Loucy (cell line): ENCODE measurements at regions not wholly inside any gene's neighbourhood (a gene's known extent, or its start where the extent isn't known, plus 50 kb on each side); places are given as distances from the start of the nearest gene placed in this dataset.
"Not testable (repeated sequence)": the region's sequence is repeated elsewhere in the genome, so short reads cannot be mapped to it uniquely, and the experiment has no call there.

Experiments
- H2AFZ ChIP-seq: fragments of 200-600 bp; sonication (generic); 2 replicates; pipeline ENCODE4 v1.6.0; 2016; ENCODE audit warnings: antibody characterized with exemption, mild to moderate bottlenecking, low read length, moderate library complexity
- H3F3A ChIP-seq: fragments of 200-600 bp; 2 replicates; pipeline ENCODE4 v1.6.0; 2016; ENCODE audit warnings: antibody characterized with exemption, low read depth, mild to moderate bottlenecking
- H3K27me3 ChIP-seq: fragments of 200-600 bp; sonication (generic); 2 replicates; pipeline ENCODE4 v1.6.1; 2014; ENCODE audit warnings: low read length, mild to moderate bottlenecking; ENCODE audit not compliant: insufficient read depth, poor library complexity, severe bottlenecking
- H3K36me3 ChIP-seq: fragments of 200-600 bp; sonication (generic); 2 replicates; pipeline ENCODE4 v1.6.1; 2016; ENCODE audit warnings: low read length; ENCODE audit not compliant: insufficient read depth
- H3K4me1 ChIP-seq: fragments of 200-600 bp; sonication (generic); 2 replicates; pipeline ENCODE4 v1.5.1; 2014; ENCODE audit warnings: low read length, mild to moderate bottlenecking; ENCODE audit not compliant: insufficient read depth, poor library complexity, severe bottlenecking
- H3K4me2 ChIP-seq: fragments of 200-600 bp; sonication (generic); 2 replicates; pipeline ENCODE4 v1.6.0; 2014; ENCODE audit warnings: antibody characterized with exemption, low read length, low read depth, mild to moderate bottlenecking; ENCODE audit not compliant: poor library complexity, severe bottlenecking
- H3K4me3 ChIP-seq: fragments of 200-600 bp; sonication (generic); 2 replicates; pipeline ENCODE4 v1.5.1; 2014; ENCODE audit warnings: low read length, mild to moderate bottlenecking, mixed read lengths; ENCODE audit not compliant: poor library complexity, severe bottlenecking
- H3K79me2 ChIP-seq: fragments of 200-600 bp; sonication (generic); 2 replicates; pipeline ENCODE4 v1.6.1; 2014; ENCODE audit warnings: low read length; ENCODE audit not compliant: insufficient read depth
- H3K9ac ChIP-seq: fragments of 200-600 bp; sonication (generic); 2 replicates; pipeline ENCODE4 v1.6.0; 2014; ENCODE audit warnings: mild to moderate bottlenecking, low read depth, low read length, moderate library complexity; ENCODE audit not compliant: poor library complexity, severe bottlenecking
- H3K9me2 ChIP-seq: fragments of 200-600 bp; sonication (generic); replicated peaks from 2 replicates; pipeline ENCODE4 v1.6.1; 2016; ENCODE audit warnings: low read depth, low read length, mixed read lengths
- H3K9me3 ChIP-seq: fragments of 200-600 bp; sonication (generic); 2 replicates; pipeline ENCODE4 v1.6.1; 2014; ENCODE audit warnings: mild to moderate bottlenecking, antibody characterized with exemption, low read length, low read depth; ENCODE audit not compliant: insufficient read depth
- H4K20me1 ChIP-seq: fragments of 200-600 bp; sonication (generic); 2 replicates; pipeline ENCODE4 v1.6.0; 2014; ENCODE audit warnings: antibody characterized with exemption, low read length, mild to moderate bottlenecking; ENCODE audit not compliant: insufficient read depth, poor library complexity, severe bottlenecking
- CTCF ChIP-seq: fragments of 200-600 bp; sonication (generic); conservative IDR thresholded peaks from 2 replicates; pipeline ENCODE4 v1.5.1; 2014; ENCODE audit warnings: mild to moderate bottlenecking, antibody characterized with exemption, low read length

GRCh38 chr9:66206617-66207016 lies 469.7 kb downstream of the FOXD4L4 start:
- not testable (repeated sequence) for H3K9ac ChIP-seq, H3K4me1 ChIP-seq, H3K4me2 ChIP-seq, H3K9me2 ChIP-seq, H2AFZ ChIP-seq, H3K36me3 ChIP-seq, H3K4me3 ChIP-seq, H3K79me2 ChIP-seq, H4K20me1 ChIP-seq, H3K27me3 ChIP-seq, H3K9me3 ChIP-seq, H3F3A ChIP-seq

GRCh38 chr9:66207914-66208313 lies 471.0 kb downstream of the FOXD4L4 start:
- H3K4me2 ChIP-seq, H3K27me3 ChIP-seq, H3K9me2 ChIP-seq, H3K79me2 ChIP-seq, H3K36me3 ChIP-seq, H2AFZ ChIP-seq, H3K9ac ChIP-seq, H3K4me1 ChIP-seq, H3K4me3 ChIP-seq, H3F3A ChIP-seq, H3K9me3 ChIP-seq, H4K20me1 ChIP-seq: not testable (repeated sequence)

- H3K4me1 ChIP-seq, H3K9me3 ChIP-seq, H2AFZ ChIP-seq, H3K4me2 ChIP-seq, H3K36me3 ChIP-seq, H3F3A ChIP-seq, H4K20me1 ChIP-seq, H3K9me2 ChIP-seq, H3K4me3 ChIP-seq, H3K27me3 ChIP-seq, H3K79me2 ChIP-seq, H3K9ac ChIP-seq: not testable (repeated sequence)
- peak; percentile 19; the same call in 1 of the 2 replicates for TF ChIP-seq CTCF
Observed at GRCh38 chr9:66244763-66245162, 507.8 kb downstream of the FOXD4L4 start.

- H3K4me2 ChIP-seq, H4K20me1 ChIP-seq, H3K9me2 ChIP-seq, H3K36me3 ChIP-seq, H3K9me3 ChIP-seq, H3F3A ChIP-seq, H3K79me2 ChIP-seq, H3K4me3 ChIP-seq, H3K4me1 ChIP-seq, H2AFZ ChIP-seq, H3K9ac ChIP-seq, H3K27me3 ChIP-seq: not testable (repeated sequence)
Observed at GRCh38 chr9:66245481-66245880, 508.5 kb downstream of the FOXD4L4 start.

- H3K9me3 ChIP-seq, H3K36me3 ChIP-seq, H3K4me1 ChIP-seq, H4K20me1 ChIP-seq, H3K27me3 ChIP-seq, H3K9me2 ChIP-seq, H3K4me2 ChIP-seq, H3K79me2 ChIP-seq, H3K9ac ChIP-seq, H2AFZ ChIP-seq, H3F3A ChIP-seq, H3K4me3 ChIP-seq: not testable (repeated sequence)
Observed at GRCh38 chr9:66257581-66257980, 520.6 kb downstream of the FOXD4L4 start.

GRCh38 chr9:66261576-66261975 lies 524.6 kb downstream of the FOXD4L4 start:
- H3K27me3 ChIP-seq, H4K20me1 ChIP-seq, H3K9me3 ChIP-seq, H3K4me1 ChIP-seq, H3K36me3 ChIP-seq, H2AFZ ChIP-seq, H3F3A ChIP-seq, H3K4me2 ChIP-seq, H3K9me2 ChIP-seq, H3K79me2 ChIP-seq, H3K4me3 ChIP-seq, H3K9ac ChIP-seq: not testable (repeated sequence)

GRCh38 chr9:66263621-66264020 lies 526.7 kb downstream of the FOXD4L4 start:
- H4K20me1 ChIP-seq, H2AFZ ChIP-seq, H3K9me2 ChIP-seq, H3K27me3 ChIP-seq, H3F3A ChIP-seq, H3K9ac ChIP-seq, H3K4me2 ChIP-seq, H3K9me3 ChIP-seq, H3K4me1 ChIP-seq, H3K79me2 ChIP-seq, H3K36me3 ChIP-seq, H3K4me3 ChIP-seq: not testable (repeated sequence)
